ENCODE measurements at regions not wholly inside any gene's neighbourhood (a gene's known extent, or its start where the extent isn't known, plus 50 kb on each side); places are given as distances from the start of the nearest gene placed in this dataset.
A peak's percentile ranks its signal among the peaks of the same experiment; 100 is the strongest.

GRCh38 chr6:43842231-43842794 lies 72.3 kb downstream of the VEGFA start:
- TF ChIP-seq, protein P1, sequence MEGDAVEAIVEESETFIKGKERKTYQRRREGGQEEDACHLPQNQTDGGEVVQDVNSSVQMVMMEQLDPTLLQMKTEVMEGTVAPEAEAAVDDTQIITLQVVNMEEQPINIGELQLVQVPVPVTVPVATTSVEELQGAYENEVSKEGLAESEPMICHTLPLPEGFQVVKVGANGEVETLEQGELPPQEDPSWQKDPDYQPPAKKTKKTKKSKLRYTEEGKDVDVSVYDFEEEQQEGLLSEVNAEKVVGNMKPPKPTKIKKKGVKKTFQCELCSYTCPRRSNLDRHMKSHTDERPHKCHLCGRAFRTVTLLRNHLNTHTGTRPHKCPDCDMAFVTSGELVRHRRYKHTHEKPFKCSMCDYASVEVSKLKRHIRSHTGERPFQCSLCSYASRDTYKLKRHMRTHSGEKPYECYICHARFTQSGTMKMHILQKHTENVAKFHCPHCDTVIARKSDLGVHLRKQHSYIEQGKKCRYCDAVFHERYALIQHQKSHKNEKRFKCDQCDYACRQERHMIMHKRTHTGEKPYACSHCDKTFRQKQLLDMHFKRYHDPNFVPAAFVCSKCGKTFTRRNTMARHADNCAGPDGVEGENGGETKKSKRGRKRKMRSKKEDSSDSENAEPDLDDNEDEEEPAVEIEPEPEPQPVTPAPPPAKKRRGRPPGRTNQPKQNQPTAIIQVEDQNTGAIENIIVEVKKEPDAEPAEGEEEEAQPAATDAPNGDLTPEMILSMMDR (IDR thresholded peaks at IDR 0.05; ENCODE audit: control insufficient read depth, insufficient read depth, low read depth, low read length, missing control alignments), result no peak
- DNase-seq (ENCODE audit: low read depth), result peak; percentile 32
- no peak overlapping the region for H3K4me3 ChIP-seq (ENCODE audit: control insufficient read depth, low read depth, low read length)

GRCh38 chr6:43840490-43841218 lies 70.6 kb downstream of the VEGFA start:
- DNase-seq (ENCODE audit: low read depth), result no peak
- TF ChIP-seq, protein P1 (IDR thresholded peaks at IDR 0.05; ENCODE audit: control insufficient read depth, insufficient read depth, low read depth, low read length, missing control alignments), result no peak
- no peak overlapping the region for H3K4me3 ChIP-seq (ENCODE audit: control insufficient read depth, low read depth, low read length)

- TF ChIP-seq, protein P1 (IDR thresholded peaks at IDR 0.05; ENCODE audit: control insufficient read depth, insufficient read depth, low read depth, low read length, missing control alignments), result peak; percentile 58
- peak; percentile 33 for DNase-seq (ENCODE audit: low read depth)
- H3K4me3 ChIP-seq (ENCODE audit: control insufficient read depth, low read depth, low read length), result no peak overlapping the region
These were observed 68.4 kb downstream of the VEGFA start for GRCh38 chr6:43838276-43839036.

DNA sequence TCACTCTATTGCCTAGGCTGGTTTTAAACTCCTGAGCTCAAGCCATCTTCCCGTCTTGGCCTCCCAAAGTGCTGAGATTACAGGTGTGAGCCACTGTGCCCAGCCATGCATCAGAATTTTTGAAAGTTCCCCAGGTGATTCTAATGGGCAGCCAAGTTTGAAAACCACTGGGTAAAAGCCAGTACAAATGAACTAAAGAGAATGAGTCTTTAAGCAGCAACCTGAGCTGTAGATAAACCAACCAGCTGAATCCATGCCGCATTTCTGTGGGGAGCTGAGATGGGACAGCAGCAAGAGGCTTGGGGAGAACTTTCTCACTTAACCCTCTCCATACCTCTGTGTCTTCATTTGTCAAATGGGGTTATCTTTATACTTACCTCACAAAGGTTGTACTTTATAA lies 67.5 kb downstream of the VEGFA start:
- H3K4me3 ChIP-seq (ENCODE audit: control insufficient read depth, low read depth, low read length), result no peak overlapping the region
- no peak for DNase-seq (ENCODE audit: low read depth)
- TF ChIP-seq, protein P1 (IDR thresholded peaks at IDR 0.05; ENCODE audit: control insufficient read depth, insufficient read depth, low read depth, low read length, missing control alignments), result no peak

DNA sequence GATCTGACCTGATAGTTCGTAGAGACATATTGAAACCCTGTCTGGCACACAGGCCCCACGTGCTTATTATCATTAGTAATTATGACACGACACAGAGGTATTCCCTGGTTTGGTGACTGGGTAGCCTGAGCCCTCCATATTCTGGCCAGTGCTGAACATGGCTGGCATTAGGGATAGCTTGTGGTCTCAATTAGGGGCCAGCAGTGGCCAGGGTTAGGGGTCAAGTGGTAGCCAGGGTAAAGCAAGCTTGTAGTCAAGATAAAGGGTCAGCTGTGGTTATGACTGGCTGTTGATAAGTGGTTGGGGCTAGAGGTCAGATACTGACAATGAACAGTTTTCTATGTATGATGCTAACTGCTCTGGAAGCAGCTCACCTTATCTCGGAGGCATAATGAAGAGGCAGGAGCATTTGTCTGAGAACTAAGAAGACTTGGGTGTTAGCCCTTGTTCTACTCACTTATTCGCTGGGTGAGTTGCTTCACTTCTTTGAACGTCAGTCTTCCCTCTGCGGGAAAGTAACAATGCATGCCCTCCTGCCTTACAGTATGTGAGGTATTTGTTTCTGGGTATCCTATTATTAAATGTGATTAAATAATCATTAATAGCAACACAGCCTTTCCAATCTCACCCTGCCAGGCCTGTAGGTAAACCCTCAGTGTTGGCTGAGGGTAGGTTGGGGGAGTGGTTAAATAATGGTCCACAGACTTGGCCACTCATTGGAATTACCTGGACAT lies 66.7 kb downstream of the VEGFA start:
- DNase-seq (ENCODE audit: low read depth), result no peak
- TF ChIP-seq, protein P1 (IDR thresholded peaks at IDR 0.05; ENCODE audit: control insufficient read depth, insufficient read depth, low read depth, low read length, missing control alignments), result no peak
- H3K4me3 ChIP-seq (ENCODE audit: control insufficient read depth, low read depth, low read length), result no peak overlapping the region
